ENCODE measurements at regions not wholly inside any gene's neighbourhood (a gene's known extent, or its start where the extent isn't known, plus 50 kb on each side); places are given as distances from the start of the nearest gene placed in this dataset.

- no peak for DNase-seq (ENCODE audit: low spot score)
These were observed 144.1 kb downstream of the SH3BGRL2 start for GRCh38 chr6:79775222-79775621.

DNA sequence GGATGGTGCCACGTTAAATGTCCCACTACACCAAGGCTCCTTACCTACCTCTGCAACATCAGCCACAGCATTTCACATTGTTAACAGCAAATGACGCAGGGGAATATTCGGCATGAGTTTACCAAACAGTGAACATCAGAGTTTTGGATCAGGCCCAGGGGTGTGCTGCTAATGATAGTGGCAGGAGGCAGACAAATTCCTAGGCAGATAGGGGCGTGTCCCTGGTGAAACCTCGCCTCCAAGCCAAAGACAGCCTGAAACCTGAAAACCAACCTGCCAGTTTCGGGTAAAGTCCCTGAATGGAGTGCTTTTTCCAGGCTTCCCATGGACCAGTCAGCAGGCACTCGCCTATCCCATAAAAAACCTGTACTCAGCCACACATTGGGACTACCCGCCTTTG lies 133.6 kb downstream of the SH3BGRL2 start:
- DNase-seq (ENCODE audit: low spot score), result peak; percentile 82

- no peak for DNase-seq (ENCODE audit: low spot score)
These were observed 132.2 kb downstream of the SH3BGRL2 start for GRCh38 chr6:79763301-79763700.

- DNase-seq (ENCODE audit: low spot score), result peak; percentile 41
These were observed 131.2 kb downstream of the SH3BGRL2 start for GRCh38 chr6:79762370-79762769.

- no peak for DNase-seq (ENCODE audit: low spot score)
These were observed 125.4 kb downstream of the SH3BGRL2 start for GRCh38 chr6:79756496-79756895.

- no peak for DNase-seq (ENCODE audit: low spot score)
These were observed 124.8 kb downstream of the SH3BGRL2 start for GRCh38 chr6:79755967-79756366.
